Loucy (cell line): ENCODE measurements at regions not wholly inside any gene's neighbourhood (a gene's known extent, or its start where the extent isn't known, plus 50 kb on each side); places are given as distances from the start of the nearest gene placed in this dataset.

Experiments
- H2AFZ ChIP-seq: fragments of 200-600 bp; sonication (generic); 2 replicates; pipeline ENCODE4 v1.6.0; 2016; ENCODE audit warnings: antibody characterized with exemption, mild to moderate bottlenecking, low read length, moderate library complexity
- H3F3A ChIP-seq: fragments of 200-600 bp; 2 replicates; pipeline ENCODE4 v1.6.0; 2016; ENCODE audit warnings: antibody characterized with exemption, low read depth, mild to moderate bottlenecking
- H3K27me3 ChIP-seq: fragments of 200-600 bp; sonication (generic); 2 replicates; pipeline ENCODE4 v1.6.1; 2014; ENCODE audit warnings: low read length, mild to moderate bottlenecking; ENCODE audit not compliant: insufficient read depth, poor library complexity, severe bottlenecking
- H3K36me3 ChIP-seq: fragments of 200-600 bp; sonication (generic); 2 replicates; pipeline ENCODE4 v1.6.1; 2016; ENCODE audit warnings: low read length; ENCODE audit not compliant: insufficient read depth
- H3K4me1 ChIP-seq: fragments of 200-600 bp; sonication (generic); 2 replicates; pipeline ENCODE4 v1.5.1; 2014; ENCODE audit warnings: low read length, mild to moderate bottlenecking; ENCODE audit not compliant: insufficient read depth, poor library complexity, severe bottlenecking
- H3K4me2 ChIP-seq: fragments of 200-600 bp; sonication (generic); 2 replicates; pipeline ENCODE4 v1.6.0; 2014; ENCODE audit warnings: antibody characterized with exemption, low read length, low read depth, mild to moderate bottlenecking; ENCODE audit not compliant: poor library complexity, severe bottlenecking
- H3K4me3 ChIP-seq: fragments of 200-600 bp; sonication (generic); 2 replicates; pipeline ENCODE4 v1.5.1; 2014; ENCODE audit warnings: low read length, mild to moderate bottlenecking, mixed read lengths; ENCODE audit not compliant: poor library complexity, severe bottlenecking
- H3K79me2 ChIP-seq: fragments of 200-600 bp; sonication (generic); 2 replicates; pipeline ENCODE4 v1.6.1; 2014; ENCODE audit warnings: low read length; ENCODE audit not compliant: insufficient read depth
- H3K9ac ChIP-seq: fragments of 200-600 bp; sonication (generic); 2 replicates; pipeline ENCODE4 v1.6.0; 2014; ENCODE audit warnings: mild to moderate bottlenecking, low read depth, low read length, moderate library complexity; ENCODE audit not compliant: poor library complexity, severe bottlenecking
- H3K9me2 ChIP-seq: fragments of 200-600 bp; sonication (generic); replicated peaks from 2 replicates; pipeline ENCODE4 v1.6.1; 2016; ENCODE audit warnings: low read depth, low read length, mixed read lengths
- H3K9me3 ChIP-seq: fragments of 200-600 bp; sonication (generic); 2 replicates; pipeline ENCODE4 v1.6.1; 2014; ENCODE audit warnings: mild to moderate bottlenecking, antibody characterized with exemption, low read length, low read depth; ENCODE audit not compliant: insufficient read depth
- H4K20me1 ChIP-seq: fragments of 200-600 bp; sonication (generic); 2 replicates; pipeline ENCODE4 v1.6.0; 2014; ENCODE audit warnings: antibody characterized with exemption, low read length, mild to moderate bottlenecking; ENCODE audit not compliant: insufficient read depth, poor library complexity, severe bottlenecking
- CTCF ChIP-seq: fragments of 200-600 bp; sonication (generic); conservative IDR thresholded peaks from 2 replicates; pipeline ENCODE4 v1.5.1; 2014; ENCODE audit warnings: mild to moderate bottlenecking, antibody characterized with exemption, low read length
- EZH2phosphoT487 ChIP-seq: fragments of 200-600 bp; IDR thresholded peaks from 2 replicates; pipeline ENCODE4 v1.6.1; 2018; ENCODE audit warnings: antibody characterized with exemption, mild to moderate bottlenecking, moderate library complexity, borderline replicate concordance

GRCh38 chr9:14418301-14418940 is 104.5 kb upstream of the NFIB start:
- Histone ChIP-seq H3K27me3 (no peaks in the 10 kb centered on the region), H2AFZ (no peak overlapping the region), H3K36me3 (no peaks in the 10 kb centered on the region), H3K4me1 (no peaks in the 10 kb centered on the region), H3K4me3 (no peak overlapping the region), H3K79me2 (no peaks in the 10 kb centered on the region), H3K4me2 (no peak overlapping the region), H3K9ac (no peak overlapping the region), H4K20me1 (no peaks in the 10 kb centered on the region), H3K9me3 (no peaks in the 10 kb centered on the region), H3F3A (no peaks in the 10 kb centered on the region), H3K9me2 (no peaks in the 10 kb centered on the region)
- no peak for TF ChIP-seq EZH2phosphoT487

GRCh38 chr9:14417237-14417636 is 103.3 kb upstream of the NFIB start:
- Histone ChIP-seq H3K4me2 (no peak overlapping the region), H3K36me3 (no peaks in the 10 kb centered on the region), H4K20me1 (no peaks in the 10 kb centered on the region), H3K9ac (no peak overlapping the region), H3K4me1 (no peaks in the 10 kb centered on the region), H3K27me3 (no peaks in the 10 kb centered on the region), H3K9me2 (no peaks in the 10 kb centered on the region), H3K79me2 (no peaks in the 10 kb centered on the region), H3K9me3 (no peaks in the 10 kb centered on the region), H3K4me3 (no peak overlapping the region), H2AFZ (no peak overlapping the region), H3F3A (no peaks in the 10 kb centered on the region)
- TF ChIP-seq CTCF: no peak
- no peak for TF ChIP-seq EZH2phosphoT487

- no peak overlapping the region for H3K4me3 ChIP-seq
- no peak overlapping the region for H3K4me2 ChIP-seq
- H3K4me1 ChIP-seq: no peaks in the 10 kb centered on the region
- no peaks in the 10 kb centered on the region for H3K79me2 ChIP-seq
- no peaks in the 10 kb centered on the region for H3K36me3 ChIP-seq
- H3K9me2 ChIP-seq: no peaks in the 10 kb centered on the region
- no peaks in the 10 kb centered on the region for H4K20me1 ChIP-seq
- no peaks in the 10 kb centered on the region for H3K9me3 ChIP-seq
- no peaks in the 10 kb centered on the region for H3F3A ChIP-seq
- H3K27me3 ChIP-seq: no peaks in the 10 kb centered on the region
- TF ChIP-seq EZH2phosphoT487 (no peak), CTCF (no peak)
- no peak overlapping the region for H3K9ac ChIP-seq
- H2AFZ ChIP-seq: no peak overlapping the region
Measured at GRCh38 chr9:14415947-14416346, 102.0 kb upstream of the NFIB start.

GRCh38 chr9:14413812-14414211 is 99.9 kb upstream of the NFIB start:
- no peaks in the 10 kb centered on the region for H3K9me2 ChIP-seq
- no peaks in the 10 kb centered on the region for H3K27me3 ChIP-seq
- no peaks in the 10 kb centered on the region for H3F3A ChIP-seq
- H2AFZ ChIP-seq: no peak overlapping the region
- no peaks in the 10 kb centered on the region for H3K4me1 ChIP-seq
- TF ChIP-seq CTCF: no peak
- H3K36me3 ChIP-seq: no peaks in the 10 kb centered on the region
- H3K9me3 ChIP-seq: no peaks in the 10 kb centered on the region
- H3K4me3 ChIP-seq: no peak overlapping the region
- H3K4me2 ChIP-seq: no peak overlapping the region
- no peak overlapping the region for H3K9ac ChIP-seq
- H3K79me2 ChIP-seq: no peaks in the 10 kb centered on the region
- H4K20me1 ChIP-seq: no peaks in the 10 kb centered on the region
